A549 (cell line): ENCODE measurements at regions not wholly inside any gene's neighbourhood (a gene's known extent, or its start where the extent isn't known, plus 50 kb on each side); places are given as distances from the start of the nearest gene placed in this dataset.

Source experiments
- RARB ChIP-seq: fragments of 250-450 bp; sonication (Bioruptor Pico); IDR thresholded peaks from 2 replicates; pipeline ENCODE4 v1.8.0; 2021; ENCODE audit warnings: mild to moderate bottlenecking, moderate library complexity
- TF ChIP-seq, protein P1 (sequence below): fragments of >200 bp; sonication (Bioruptor Twin); formaldehyde crosslinking; IDR thresholded peaks from 3 replicates; pipeline ENCODE4 v1.5.1; 2016

GRCh38 chr9:28127101-28127500 lies 553.8 kb upstream of the C9orf72 start:
- no peak for TF ChIP-seq RARB (CRISPR knock-in tag)
- TF ChIP-seq, protein P1, sequence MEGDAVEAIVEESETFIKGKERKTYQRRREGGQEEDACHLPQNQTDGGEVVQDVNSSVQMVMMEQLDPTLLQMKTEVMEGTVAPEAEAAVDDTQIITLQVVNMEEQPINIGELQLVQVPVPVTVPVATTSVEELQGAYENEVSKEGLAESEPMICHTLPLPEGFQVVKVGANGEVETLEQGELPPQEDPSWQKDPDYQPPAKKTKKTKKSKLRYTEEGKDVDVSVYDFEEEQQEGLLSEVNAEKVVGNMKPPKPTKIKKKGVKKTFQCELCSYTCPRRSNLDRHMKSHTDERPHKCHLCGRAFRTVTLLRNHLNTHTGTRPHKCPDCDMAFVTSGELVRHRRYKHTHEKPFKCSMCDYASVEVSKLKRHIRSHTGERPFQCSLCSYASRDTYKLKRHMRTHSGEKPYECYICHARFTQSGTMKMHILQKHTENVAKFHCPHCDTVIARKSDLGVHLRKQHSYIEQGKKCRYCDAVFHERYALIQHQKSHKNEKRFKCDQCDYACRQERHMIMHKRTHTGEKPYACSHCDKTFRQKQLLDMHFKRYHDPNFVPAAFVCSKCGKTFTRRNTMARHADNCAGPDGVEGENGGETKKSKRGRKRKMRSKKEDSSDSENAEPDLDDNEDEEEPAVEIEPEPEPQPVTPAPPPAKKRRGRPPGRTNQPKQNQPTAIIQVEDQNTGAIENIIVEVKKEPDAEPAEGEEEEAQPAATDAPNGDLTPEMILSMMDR, result no peak
